GM21360 (cell line): ENCODE measurements at regions not wholly inside any gene's neighbourhood (a gene's known extent, or its start where the extent isn't known, plus 50 kb on each side); places are given as distances from the start of the nearest gene placed in this dataset.

Experiments used
- ATAC-seq: cut with Tn5 transposase; IDR thresholded peaks from one replicate; pipeline ENCODE4 v1.9.1; 2021; ENCODE audit warnings: mild to moderate bottlenecking, moderate library complexity; ENCODE audit not compliant: unreplicated experiment

DNA sequence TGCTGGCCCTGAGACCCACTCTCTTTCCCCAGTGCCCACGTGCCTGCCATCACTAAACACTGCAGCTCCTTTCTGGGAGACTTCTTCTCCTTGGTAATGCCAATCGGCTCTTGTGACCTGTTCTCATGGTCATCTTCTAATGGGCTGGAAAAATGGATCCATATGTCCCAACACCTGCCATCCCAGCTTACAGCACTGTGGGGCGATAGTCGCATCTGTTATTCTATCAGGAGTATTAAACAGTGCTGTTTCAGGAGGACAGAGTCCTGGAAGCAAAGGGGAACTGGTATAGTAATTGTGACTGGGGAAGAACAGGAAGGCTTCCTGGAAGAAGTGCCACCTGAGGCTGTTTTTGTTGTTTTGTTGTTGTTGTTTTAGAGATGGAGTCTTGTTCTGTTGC, 411.2 kb downstream of the GLRX3 start:
- no peak for ATAC-seq

DNA sequence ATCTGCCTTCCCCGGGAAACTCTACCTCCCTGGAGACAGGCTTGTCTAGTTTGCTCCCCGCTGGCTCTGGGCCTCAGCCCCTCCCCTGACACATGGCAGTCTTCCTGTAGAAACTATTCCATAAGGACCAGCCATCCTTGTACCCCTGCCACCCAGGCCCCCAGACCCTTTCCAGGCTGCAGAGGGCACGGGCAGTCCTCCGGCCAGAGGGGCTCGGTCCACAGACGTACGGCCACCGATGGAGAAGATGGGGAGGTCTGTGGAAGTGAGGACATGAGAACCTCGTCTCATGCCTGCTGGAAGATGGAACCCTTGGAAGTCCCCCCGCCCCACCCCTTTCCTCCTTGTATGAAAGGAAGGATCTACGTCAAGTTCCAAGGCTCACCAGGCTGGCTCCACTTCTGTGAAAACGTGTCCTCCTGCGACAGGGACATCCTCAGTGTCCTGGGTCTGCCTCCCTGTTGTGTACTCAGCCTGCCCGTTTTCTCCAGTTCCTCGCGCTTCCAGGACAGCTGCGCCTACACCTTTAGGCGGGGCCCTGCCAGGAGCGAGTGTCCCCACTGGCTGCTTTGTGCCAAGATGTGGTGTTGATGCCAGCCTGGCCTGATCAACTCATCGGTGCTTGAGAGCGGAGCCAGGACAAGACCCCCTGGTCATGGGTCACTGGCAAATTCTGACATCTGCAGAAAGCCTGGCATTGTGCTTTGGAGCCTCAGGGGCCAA, 414.9 kb downstream of the GLRX3 start:
- ATAC-seq, result no peak

DNA sequence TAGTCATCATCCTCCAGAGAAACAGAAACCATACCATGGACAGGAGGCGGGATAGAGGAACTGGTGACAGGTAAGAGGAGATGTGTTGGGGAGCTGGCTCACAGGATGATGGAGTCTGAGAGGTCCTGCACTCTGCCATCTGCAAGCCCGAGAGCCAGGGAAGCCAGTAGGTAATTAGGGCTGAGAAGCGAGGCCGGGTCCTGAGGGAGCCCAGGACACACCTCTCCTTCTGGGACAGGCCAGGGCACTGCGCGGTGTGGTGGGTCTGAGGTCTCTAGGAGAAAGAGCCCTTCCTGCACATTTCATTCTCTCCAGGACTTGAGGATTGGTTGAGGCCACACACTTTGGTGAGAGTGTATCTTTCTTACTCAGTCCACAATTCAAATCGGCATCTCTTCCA, 415.5 kb downstream of the GLRX3 start:
- ATAC-seq, result no peak

DNA sequence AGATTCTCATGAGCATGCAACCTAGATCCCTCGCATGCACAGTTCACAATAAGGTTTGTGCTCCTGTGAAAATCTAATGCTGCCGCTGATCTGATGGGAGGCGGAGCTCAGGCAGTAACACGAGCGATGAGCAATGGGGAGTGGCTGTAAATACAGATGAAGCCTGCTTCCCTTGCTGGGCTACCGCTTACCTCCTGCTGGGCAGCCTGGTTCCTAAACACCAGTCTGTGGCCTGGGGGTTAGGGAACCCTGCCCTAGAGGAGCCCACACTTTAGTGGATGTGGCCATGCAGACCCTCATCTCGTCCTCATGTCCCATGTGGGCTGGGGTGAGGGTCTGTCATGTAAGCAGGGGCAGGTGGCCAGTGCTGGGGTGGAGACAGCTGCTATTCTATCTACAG, 417.6 kb downstream of the GLRX3 start:
- ATAC-seq, result no peak

DNA sequence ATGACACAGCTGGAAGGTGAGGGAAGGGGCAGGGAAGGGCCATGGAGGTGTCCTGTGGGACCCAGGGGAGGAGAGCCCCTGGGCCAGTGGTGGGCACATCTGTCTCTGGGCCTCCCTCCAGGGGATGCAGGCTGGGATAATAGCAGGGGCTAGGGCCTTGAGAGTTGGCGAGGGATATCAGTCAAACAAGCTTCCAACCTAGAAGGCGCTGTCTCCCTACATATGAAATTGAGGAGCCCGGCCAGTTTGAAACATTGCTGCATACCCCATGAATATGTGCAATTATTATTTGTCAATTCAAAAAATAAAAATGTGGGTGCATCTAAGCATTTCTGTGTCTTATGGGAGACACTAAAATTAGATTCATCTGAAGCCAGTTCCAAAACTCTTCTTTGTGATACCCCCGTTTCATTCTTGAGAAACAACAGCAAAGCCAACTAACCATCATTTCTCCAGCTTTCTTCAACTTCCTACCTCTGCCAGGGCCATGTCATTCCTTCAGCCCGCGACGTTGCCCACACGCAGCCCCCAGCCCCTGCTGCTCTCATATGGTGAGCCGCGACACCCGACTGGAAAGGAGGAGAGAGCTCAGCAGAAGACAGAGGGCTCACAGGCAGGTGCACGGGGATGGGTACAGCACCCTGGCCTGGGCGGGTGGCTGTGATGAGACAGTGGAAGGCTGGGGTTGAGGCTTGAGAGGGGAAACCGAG, 418.7 kb downstream of the GLRX3 start:
- ATAC-seq, result no peak

DNA sequence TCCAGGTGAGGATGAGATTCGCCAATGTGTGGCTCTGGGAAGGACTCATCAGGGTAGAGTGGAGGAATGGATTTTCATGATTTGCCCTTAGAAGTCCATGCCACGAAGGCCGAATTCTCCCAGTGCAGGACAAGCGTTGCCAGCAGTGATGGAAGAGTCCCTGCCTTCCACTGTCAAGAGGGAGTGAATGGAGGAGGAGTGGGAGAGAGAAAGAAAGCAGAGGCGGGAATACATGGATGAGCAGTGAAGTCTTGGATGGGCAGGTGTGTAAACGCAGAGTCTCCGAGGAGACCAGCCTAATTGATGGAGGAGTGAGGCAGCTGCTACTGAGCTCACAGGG, 419.2 kb downstream of the GLRX3 start:
- no peak for ATAC-seq

DNA sequence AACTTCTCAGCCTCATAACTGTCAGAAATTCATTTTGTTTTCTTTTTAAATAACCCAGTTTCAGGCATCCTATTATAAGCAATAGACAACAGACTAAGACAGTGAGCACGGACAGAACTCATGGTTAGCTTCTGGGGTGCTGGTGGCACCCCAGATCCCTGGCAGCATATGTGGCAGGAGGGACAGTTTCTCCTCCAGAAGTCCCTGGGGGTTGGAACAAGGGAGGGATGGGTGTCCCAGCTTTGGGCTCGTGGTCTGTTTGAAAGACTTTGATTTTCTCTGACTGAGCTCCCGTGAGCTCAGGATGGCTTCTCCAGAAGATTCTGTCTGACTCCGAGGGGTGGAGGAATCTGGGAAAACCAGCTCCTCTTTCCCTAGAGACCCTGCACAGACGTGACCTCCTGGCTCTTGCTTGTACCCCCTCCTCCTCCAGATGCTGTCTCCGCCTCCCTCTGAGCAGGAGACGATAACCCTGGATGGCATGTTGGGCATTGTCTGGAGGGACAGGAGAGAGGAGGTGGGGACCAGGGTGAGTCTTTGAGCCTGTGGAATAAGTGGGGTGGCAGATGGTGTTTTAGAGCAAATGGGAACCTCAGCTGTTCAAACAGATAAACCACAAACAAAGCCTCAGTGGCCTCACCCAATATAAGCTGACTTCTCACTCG, 421.1 kb downstream of the GLRX3 start:
- ATAC-seq, result no peak

DNA sequence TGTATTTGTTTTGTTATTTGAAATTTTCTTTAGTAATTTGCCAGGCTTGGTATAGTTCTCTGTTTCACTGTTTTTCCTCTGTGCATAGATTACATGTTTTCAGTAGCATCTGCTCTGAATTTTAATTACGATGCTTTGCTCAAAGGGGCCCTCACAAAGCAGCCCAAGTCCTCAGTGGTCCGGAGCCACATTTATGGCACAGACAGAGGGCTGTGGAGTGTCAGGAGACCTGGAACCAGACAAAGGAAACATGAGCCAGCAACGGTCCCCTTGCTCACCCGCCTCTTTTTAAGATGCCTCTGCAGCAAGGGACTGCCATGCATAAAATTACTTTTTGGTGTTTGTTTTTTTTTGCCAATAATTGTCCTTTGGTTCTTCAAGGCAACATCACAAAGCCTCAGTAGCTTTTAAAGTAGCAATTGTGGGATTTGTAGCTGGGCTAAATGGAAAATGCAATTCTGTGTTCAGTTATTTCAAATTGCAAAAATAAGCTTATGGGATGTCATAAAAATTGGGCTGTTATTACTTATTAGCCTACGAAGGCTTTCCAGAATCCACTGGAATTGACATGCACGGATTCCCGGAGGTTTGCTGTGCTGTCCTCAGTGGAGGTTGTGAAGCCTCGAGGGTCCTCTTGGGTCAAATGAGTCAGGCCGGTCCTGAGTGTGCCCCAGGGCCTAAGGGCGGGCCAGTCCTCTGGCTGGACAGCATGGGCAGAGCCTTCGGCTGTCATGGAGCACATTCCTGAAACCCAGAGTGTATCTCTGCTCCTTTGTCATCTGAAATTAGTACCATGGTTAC, 422.8 kb downstream of the GLRX3 start:
- ATAC-seq, result no peak

DNA sequence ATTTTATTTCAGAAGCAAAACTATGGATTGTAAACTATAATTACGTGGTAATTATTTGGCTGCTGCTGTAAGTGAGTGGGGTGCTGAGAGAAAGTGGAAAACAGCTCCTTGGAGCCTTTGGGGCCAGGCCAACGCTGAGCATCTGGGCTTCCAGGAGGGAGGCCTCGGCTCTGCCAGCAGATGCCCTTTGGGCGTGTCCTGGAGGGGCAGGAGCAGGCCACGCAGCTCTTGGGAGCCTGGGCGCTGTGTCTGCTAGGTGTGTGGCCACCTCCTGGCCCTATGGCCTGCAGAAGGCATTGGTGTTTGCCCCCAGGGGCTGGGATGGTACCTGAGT, 423.3 kb downstream of the GLRX3 start:
- ATAC-seq, result no peak

DNA sequence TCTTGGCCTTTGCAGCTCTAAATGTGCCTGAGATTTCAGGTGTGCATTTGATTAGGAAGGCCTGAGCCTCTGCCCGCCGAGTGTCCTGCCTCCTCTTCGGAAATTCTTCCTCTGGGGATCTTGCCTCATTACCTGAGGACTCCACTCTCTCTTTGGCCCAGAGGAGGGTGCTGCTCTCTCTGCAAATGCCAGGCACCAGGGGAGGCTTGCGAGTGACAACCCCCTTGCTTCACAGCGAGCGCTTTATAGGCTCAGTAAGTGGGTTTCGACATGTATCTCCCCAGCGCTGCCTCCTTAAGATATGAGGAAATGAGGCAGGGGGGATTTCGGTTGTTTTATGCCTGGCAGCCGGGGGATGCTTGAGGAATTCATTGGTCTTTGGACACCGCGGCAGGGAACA, 423.9 kb downstream of the GLRX3 start:
- ATAC-seq, result no peak

DNA sequence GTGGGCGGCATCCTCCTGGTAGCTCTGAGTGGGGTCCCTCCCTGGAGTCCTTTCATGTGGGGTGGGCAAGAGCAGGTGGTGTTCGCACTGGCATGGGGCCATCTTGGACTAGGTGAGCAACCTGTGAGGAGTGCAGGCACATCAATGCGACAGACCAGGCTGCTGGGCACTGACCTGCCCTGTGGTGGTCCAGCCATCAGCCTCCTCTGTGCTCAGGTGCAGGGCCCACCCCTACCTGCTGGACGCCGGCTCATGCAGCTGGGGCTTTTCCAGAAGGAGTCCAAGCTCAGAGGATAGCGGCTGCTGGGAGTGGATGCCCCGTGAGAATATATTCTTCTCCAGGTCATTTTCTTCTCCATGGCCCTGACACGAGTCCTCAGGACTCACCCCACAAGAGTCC, 424.4 kb downstream of the GLRX3 start:
- no peak for ATAC-seq

DNA sequence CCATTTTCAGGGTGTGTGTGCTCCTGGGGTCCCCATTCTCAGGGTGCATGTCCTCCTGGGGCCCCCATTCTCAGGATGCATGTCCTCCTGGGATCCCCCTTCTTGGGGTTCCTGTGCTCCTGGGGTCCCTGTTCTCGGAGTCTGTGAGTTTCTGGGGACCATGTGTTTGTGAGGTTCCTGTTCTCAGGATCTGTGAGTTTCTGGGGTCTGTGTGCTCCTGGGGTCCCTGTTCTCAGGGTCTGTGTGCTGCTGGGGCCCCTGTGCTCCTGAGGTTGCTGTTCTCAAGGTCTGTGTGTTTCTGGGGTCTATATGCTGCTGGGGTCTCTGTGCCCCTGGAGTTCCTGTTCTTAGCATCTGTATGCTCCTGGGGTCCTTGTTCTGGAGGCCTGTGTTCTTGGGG, 425.5 kb downstream of the GLRX3 start:
- ATAC-seq, result no peak

DNA sequence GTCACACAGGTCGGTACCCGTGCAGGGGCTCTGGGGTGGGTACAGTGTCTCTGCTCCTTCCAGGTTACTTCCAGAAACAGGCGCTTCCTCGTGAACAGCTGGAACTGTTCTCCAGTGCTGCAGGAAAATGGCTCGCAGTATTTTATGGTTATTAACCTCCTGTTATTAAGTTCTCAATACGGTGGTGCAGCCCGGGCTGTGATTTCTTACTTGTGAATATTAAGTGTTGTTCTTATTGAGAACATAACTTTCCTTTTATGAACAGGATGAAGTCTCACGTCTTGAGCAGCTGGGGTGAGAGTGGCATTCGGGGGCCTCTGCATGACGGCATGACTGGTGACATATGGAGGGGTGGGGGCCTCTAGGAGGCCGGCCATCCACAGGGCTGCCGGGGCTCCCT, 430.8 kb downstream of the GLRX3 start:
- no peak for ATAC-seq

DNA sequence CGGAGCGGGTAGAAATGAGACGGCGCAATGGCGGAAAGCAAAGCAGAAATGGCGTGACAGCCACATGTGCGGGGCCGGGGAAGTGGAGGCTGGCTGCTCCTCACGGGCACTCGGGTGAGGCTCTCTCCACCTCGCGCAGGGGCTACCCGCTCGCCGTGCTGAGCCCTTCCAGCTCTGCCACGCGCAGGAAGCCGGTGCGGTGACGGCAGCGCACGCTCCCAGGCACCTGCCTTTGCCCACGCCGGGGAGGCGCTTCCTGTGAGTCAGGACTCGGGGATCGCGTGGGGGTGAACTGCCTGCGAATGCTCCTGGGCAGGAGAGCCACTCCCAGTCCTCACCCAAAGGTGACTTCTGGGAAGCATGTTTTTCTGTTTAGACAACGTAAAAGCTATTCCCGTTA, 431.2 kb downstream of the GLRX3 start:
- ATAC-seq, result no peak

DNA sequence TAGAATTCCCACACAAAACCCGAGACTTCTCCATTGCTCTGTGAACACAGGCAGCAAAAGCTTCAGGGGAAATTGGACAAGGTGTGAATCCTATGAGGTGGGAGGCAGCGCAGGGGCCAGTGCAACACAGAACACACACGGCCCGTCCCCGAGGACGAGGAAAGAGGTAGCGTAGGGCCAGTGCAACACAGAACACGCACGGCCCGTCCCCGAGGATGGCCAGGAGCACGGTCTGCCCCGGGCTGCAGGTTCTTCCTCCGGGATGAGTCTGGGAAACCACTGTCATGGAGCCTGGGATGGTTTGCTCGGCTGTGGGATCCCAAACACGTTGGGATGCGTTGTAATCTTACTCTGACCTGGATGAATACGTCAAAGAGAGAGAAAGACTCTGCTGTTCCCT, 432.1 kb downstream of the GLRX3 start:
- ATAC-seq, result no peak

DNA sequence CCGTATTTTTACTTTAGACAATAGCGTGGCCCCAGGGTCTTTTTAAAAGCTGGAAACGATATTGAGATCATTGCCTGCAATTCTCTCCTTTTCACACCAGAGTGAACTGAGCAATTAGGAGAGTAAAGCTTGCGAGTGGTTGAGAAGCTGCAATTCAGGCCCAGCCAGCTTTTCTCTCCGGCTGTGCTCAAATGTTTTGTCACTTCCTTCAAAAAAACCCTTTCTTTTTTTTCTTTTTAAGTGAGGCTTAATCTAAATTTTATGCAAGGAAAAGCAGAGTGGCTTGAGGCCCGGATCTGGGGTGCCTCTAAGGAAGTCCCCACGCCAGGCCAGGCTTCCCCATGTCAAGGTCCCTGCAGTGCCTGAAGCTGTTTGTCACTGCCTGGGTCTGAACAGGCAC, 433.9 kb downstream of the GLRX3 start:
- no peak for ATAC-seq

DNA sequence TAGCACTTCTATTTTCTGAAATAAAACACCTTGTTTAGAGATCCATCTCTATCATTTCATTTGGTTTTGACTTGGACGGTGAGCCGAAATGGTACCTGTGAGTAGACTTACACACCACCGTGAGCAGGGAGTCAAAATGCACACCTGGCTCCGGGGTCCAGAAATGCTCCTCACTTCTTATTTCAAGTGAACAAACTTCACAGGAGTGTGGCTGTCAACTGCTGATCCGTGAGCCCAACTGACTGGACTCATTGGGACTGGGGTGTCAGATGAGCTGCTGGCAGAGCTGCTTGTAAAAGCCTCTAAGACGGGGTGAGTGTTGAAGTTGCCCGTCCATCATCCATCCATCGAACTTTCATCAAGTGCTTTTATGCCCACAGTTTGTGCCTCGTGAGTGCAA, 435.5 kb downstream of the GLRX3 start:
- no peak for ATAC-seq

DNA sequence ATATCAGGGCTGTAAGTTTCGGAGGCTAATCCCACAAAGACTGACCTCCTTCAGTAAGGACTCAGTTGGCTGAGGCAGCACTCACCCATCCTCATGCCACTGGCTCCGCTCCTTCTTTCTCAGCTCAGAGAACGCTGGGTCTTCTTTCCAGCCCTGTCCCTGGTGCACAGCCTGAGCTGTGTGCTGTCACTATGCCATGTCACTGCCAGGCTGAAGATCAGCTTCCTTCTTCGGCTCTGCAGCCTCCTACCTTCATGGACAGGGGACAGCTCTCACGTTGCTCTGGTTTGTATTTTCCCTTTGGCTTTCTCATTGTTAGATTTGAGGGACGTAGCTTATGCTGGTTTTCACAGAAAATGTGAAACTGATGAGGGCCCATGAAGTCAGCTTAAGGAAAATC, 437.3 kb downstream of the GLRX3 start:
- ATAC-seq, result no peak

DNA sequence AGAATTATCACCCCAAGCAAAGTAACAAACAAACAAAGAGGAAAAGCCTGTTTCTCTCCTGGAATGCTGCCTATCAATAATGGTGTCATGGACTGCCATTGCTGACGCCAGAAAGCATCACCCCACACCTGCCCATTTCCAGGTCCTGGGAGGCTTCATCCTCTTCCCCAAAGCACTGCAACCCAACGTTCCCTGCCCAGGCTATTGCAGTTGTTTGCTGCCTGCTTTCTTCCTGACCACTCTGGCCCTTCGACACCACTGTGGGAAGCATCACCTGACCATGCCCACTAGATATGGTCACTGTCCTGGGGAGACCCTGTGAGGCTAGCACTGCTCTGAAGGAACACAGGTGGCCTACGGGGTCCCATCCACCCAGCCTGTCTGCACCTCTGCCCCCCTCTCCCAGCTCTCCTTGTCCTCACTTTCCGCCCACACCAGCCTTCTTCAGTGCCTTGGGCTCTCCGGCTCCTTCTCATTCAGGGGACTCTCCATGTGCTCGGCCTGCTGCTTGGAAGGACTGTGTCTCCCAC, 439.6 kb downstream of the GLRX3 start:
- ATAC-seq, result no peak

DNA sequence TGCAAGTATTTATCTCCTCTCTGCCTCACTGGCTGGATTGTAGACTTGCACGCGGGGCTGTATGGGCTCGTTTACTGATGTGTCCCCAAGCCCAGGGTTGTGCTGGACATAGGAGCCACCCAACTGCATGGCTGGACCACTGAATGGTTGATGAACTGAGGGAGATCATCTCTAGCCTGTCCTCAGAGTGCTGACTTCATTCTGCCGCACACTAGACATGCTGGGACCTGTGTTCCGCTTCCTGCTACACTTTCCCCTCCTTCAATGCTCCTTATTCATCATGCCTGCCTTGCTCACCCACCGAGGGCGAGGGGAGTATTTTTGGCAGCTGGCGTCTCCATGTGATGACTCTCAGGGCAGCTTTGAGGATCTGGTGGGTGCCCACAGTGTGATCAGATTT, 440.2 kb downstream of the GLRX3 start:
- no peak for ATAC-seq

DNA sequence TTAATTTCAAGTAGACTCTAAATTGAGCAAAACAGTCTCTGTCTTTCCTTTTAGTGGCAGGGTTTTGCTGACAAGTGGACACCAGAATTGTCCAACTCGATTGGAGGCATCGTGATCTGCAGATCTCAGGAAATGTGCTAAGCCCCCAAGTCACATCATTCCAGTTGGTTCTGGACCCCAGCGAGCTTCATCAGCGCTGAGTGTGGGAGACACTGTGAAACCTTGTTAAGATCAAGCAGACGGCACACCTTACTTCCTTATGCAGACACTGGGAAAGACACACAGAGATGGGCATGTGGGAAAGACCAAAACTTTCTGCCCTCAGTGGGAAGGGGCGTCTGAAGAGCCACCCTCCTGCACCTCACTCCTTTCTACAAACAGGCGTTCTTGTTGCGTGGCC, 440.8 kb downstream of the GLRX3 start:
- no peak for ATAC-seq
